ENCODE measurements at regions not wholly inside any gene's neighbourhood (a gene's known extent, or its start where the extent isn't known, plus 50 kb on each side); places are given as distances from the start of the nearest gene placed in this dataset.

- DNase-seq: no peak
Observed at GRCh38 chrX:39875834-39876628, 221.7 kb downstream of the BCOR start.

GRCh38 chrX:39877905-39878304, 219.9 kb downstream of the BCOR start:
- DNase-seq: no peak

DNA sequence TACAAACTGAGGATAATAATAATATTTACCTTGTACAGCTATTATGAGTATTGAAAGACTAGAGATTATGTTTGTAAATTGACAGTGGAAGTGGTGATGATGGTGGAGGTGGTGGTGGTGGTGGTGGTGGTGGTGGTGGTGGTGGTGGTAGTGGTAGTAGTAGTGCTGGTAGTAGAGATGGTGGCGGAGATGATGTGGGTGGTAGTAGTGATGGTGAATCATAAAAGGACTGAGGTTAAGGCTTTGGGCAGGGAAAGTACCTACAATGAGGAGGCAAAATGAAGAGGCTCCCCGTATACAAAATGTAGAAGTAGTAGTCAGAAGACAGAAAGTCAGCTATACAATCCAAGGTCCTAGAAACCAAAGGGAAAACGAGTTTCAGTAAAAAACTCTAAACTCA, 214.1 kb downstream of the BCOR start:
- no peak for DNase-seq

GRCh38 chrX:39886282-39886681, 211.5 kb downstream of the BCOR start:
- no peak for DNase-seq

DNA sequence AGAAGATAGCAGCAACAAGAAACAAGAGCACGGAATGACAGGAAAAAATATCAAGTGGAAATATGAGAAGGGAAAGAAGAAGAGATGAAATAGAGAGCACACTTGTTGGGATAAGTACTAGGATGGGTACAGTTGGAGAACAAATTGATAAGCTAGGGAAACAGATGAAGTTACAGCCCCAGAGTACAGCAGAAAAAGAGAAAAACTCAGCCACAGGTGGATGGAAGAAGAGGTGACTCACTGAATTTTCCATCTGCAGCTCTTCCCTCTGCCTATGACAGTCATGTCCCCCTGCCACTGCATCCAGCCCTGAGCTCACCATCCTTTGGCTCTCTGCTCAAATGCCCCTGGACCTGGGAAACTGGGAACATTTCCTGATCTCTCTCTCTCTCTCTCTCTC, 209.0 kb downstream of the BCOR start:
- DNase-seq: no peak

- DNase-seq: no peak
Observed at GRCh38 chrX:39889704-39890103, 208.1 kb downstream of the BCOR start.

DNA sequence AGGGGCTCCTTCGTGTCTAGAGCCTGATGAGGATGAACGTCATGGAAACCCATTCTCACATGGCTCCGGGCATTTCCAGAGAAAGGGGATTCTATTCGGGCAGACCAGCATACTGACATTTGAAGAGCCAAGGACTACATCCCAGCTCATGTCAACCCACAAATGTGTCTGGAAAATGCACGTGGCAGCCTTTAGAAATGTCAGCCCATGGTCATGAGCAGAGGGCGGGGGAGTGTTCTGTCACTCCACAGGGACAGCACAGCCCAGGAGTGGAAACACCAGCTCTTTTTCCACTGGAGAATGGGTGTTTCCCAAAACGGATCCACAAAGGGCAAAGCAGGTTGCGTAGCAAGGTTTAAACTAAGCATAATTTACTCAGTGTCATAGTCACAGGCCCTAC, 207.0 kb downstream of the BCOR start:
- DNase-seq: no peak

- DNase-seq: no peak
Observed at GRCh38 chrX:39891781-39892180, 206.0 kb downstream of the BCOR start.

GRCh38 chrX:39893417-39894338, 204.1 kb downstream of the BCOR start:
- no peak for DNase-seq

DNA sequence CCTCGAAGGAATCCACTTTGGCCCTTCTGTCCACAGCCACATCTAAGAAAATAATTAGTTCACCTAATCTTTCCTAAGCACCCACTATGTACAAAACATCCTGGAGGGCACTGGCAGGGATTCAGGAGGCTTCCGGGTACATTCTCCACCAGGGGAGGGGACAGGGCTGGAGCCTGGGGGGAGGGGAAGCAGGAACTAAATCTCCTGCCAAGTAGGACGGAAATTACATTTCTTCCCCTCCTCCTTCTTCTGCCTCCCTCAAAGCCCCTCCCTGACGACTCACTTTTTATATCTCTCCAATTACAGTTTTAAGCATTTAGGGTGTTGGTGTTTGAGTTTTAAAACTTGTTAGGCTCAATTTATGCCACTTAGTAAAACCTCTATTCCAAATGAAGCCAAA, 203.1 kb downstream of the BCOR start:
- no peak for DNase-seq

- peak; percentile 13 for DNase-seq
Observed at GRCh38 chrX:39895218-39896110, 202.3 kb downstream of the BCOR start.

DNA sequence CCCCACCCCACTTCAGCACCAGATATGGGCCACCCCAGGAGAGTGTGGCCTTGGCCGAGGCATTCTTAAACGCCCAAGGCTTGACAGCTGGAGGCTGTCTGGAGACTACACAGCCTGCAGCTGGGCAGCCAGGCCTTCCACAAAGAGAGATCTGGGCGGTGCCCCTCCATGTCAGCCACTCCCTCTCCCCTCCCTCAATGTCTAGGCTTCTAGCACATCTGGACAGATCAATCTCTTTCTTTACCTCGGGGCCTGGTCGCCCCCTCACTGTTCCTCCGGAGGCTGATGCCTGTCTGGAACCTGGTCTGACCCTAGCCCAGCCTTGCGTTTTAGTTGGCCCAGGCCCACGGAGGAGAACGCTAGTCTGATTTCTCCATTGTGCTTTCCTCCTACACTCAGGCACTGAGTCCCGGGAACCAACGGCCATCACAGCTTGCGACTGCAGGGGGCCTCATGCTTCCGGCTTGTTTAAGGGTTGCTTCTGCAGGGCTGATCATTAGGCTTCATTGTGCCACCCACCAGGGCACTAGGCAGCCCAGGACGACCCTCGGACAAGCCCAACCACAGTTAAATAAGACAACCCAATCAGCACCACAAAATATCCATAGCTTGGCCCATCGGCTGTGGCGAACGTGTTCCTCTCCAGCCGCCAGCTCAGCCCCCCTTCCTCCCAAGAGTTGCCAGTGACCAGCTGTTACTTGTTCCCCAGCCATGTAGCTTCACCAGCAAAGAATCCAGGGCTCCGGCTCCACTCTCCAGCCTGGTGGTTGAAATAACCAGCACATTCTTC, 200.6 kb downstream of the BCOR start:
- no peak for DNase-seq

DNA sequence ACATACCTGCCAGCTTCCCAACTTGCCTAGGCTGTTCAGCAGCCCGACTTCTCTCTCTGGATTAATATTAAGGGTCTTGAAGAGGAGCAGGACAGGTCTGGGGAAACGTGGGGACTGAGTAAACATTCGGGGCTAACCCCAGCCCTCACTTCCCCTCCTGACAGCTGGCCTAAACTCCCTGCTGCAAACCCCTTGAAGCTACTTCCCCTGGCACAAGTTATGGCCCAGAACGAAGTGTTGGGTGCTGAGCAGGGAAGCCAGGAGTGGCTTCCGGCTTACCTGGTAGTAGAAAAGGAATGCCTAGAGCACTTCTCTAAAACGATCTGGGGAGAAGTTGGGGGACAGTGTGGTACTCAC, 200.0 kb downstream of the BCOR start:
- no peak for DNase-seq

- DNase-seq: no peak
Observed at GRCh38 chrX:39898147-39898546, 199.6 kb downstream of the BCOR start.

GRCh38 chrX:39899059-39899458, 198.7 kb downstream of the BCOR start:
- no peak for DNase-seq

DNA sequence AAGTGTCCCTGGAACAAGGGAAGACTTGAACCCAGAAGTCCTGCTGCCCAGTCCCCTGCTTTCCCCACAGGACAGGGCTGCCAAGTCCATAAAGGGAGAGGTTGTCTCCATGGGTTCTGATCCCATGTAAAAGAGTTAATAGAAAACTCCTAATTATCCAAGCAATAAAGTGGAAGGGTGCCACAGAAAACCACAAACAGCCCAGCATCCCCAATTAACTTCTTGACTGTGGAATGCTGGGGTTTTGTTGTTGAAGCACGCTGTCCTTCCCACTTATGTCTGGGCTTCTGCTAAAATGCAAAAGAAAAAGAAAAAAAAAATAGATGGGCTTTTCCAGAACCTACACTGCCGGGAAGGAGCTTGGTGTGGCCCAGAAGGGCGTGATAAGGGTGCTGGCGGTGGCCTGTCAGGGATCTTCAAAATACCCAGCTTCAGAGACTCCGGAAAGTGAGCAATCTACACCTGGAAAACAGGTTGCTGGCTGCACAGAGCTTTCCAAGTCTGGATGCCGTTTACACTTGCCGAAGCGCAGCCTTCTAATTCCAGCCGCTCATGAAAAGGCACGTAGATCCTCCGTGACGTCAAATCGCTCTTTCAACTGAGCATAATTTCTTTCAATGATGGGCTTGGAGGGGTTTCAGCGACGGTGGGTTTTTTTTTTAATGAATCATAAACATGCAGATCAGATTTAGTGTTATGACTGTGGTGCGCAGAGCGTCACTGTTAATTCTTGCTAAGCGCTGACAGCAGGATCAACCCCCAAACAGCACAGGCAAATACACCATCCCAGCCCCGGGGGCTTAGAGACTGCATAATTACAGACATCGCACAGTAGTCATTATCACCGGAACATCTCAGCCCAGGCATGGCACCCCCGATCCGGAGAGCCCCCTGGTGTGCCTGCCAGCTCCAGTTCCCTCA, 197.6 kb downstream of the BCOR start:
- no peak for DNase-seq

- no peak for DNase-seq
Observed at GRCh38 chrX:39900777-39901170, 197.0 kb downstream of the BCOR start.

DNA sequence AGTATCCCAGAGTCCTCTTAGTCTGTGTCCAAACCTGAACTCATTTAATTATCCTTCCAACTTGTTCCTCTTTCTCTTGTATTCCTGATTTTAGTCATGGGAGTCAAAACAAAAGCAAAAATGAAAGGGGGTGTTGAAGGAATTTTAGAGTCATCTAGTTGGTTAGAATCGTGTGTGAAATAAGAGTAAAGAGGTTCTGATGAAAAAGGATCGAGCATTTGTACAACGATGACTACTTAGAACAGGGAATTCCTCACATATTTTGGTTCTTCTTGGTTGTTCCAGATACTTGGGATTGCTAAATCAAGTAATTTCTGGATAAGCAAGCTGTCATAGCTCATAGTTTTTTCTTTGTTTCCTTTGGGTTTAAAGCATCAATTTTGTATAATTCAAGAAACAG, 194.4 kb downstream of the BCOR start:
- DNase-seq: no peak

- DNase-seq: no peak
Observed at GRCh38 chrX:39903937-39904336, 193.8 kb downstream of the BCOR start.

DNA sequence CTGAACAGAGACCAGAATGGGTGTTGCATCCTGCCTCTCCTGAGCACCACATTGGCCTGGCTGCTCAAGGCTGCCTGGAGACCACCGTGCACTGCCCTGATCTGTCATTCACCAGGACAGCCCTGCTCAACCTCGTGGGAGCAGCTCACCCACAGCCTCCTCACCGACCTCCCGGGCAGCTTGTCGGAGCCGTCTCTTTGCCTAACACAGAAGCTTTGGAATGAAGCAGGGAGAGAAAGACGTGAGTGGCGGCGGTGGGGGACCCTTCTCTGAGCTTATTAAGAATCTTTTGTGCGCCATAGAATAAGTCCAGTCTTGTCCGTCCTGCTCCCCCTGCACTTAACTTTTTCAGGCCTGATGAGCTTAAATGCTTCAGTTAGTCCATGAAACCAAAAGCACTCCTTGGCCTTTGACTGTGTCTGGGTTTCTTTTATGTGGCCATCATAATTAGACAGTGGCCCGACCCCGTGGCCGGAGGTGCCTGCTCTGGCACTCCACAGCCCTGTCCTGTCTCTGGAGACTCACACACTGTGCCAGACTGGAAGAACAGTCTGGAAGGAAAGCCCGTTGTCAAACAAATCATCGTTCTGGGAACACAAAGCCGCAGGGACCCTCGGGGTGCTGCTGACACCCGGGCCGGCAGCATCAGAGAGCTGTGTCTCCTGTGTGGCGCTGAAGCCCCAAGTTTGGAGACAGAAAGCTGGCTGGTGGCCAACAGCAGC, 192.8 kb downstream of the BCOR start:
- DNase-seq: no peak

GRCh38 chrX:39905538-39905891, 192.2 kb downstream of the BCOR start:
- DNase-seq: no peak

Data from NCI-H446 treated with DMSO at 0.1 percent for 48 hours (cell line).